ENCODE measurements at regions not wholly inside any gene's neighbourhood (a gene's known extent, or its start where the extent isn't known, plus 50 kb on each side); places are given as distances from the start of the nearest gene placed in this dataset.

- TF ChIP-seq TCF7L2 (IDR thresholded peaks at IDR 0.05; ENCODE audit: borderline replicate concordance, low read depth, low read length) (no peak), ZNF146 (tag by site-specific recombination; IDR thresholded peaks at IDR 0.05) (no peak), REST (tag by site-specific recombination; IDR thresholded peaks at IDR 0.05) (no peak), ZNF747 (tag by site-specific recombination; IDR thresholded peaks at IDR 0.05) (no peak), ZSCAN18 (tag by site-specific recombination; IDR thresholded peaks at IDR 0.05) (no peak), SP7 (tag by site-specific recombination; IDR thresholded peaks at IDR 0.05) (no peak), ZNF777 (tag by site-specific recombination; IDR thresholded peaks at IDR 0.05; ENCODE audit: borderline replicate concordance) (no peak), ZBTB7A (tag by site-specific recombination; IDR thresholded peaks at IDR 0.05; ENCODE audit: low read depth) (no peak), ZNF510 (tag by site-specific recombination; IDR thresholded peaks at IDR 0.05; ENCODE audit: insufficient replicate concordance) (no peak), ZNF398 (tag by site-specific recombination; IDR thresholded peaks at IDR 0.05) (no peak)
- TF ChIP-seq, protein P1, sequence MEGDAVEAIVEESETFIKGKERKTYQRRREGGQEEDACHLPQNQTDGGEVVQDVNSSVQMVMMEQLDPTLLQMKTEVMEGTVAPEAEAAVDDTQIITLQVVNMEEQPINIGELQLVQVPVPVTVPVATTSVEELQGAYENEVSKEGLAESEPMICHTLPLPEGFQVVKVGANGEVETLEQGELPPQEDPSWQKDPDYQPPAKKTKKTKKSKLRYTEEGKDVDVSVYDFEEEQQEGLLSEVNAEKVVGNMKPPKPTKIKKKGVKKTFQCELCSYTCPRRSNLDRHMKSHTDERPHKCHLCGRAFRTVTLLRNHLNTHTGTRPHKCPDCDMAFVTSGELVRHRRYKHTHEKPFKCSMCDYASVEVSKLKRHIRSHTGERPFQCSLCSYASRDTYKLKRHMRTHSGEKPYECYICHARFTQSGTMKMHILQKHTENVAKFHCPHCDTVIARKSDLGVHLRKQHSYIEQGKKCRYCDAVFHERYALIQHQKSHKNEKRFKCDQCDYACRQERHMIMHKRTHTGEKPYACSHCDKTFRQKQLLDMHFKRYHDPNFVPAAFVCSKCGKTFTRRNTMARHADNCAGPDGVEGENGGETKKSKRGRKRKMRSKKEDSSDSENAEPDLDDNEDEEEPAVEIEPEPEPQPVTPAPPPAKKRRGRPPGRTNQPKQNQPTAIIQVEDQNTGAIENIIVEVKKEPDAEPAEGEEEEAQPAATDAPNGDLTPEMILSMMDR (tag by site-specific recombination; IDR thresholded peaks at IDR 0.05) = no peak
Measured at GRCh38 chrX:140933016-140933415, 69.4 kb upstream of the SPANXB1 start.
